ENCODE measurements at regions not wholly inside any gene's neighbourhood (a gene's known extent, or its start where the extent isn't known, plus 50 kb on each side); places are given as distances from the start of the nearest gene placed in this dataset.

- TF ChIP-seq, protein P1, sequence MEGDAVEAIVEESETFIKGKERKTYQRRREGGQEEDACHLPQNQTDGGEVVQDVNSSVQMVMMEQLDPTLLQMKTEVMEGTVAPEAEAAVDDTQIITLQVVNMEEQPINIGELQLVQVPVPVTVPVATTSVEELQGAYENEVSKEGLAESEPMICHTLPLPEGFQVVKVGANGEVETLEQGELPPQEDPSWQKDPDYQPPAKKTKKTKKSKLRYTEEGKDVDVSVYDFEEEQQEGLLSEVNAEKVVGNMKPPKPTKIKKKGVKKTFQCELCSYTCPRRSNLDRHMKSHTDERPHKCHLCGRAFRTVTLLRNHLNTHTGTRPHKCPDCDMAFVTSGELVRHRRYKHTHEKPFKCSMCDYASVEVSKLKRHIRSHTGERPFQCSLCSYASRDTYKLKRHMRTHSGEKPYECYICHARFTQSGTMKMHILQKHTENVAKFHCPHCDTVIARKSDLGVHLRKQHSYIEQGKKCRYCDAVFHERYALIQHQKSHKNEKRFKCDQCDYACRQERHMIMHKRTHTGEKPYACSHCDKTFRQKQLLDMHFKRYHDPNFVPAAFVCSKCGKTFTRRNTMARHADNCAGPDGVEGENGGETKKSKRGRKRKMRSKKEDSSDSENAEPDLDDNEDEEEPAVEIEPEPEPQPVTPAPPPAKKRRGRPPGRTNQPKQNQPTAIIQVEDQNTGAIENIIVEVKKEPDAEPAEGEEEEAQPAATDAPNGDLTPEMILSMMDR (IDR thresholded peaks at IDR 0.05; ENCODE audit: low read depth, low read length): no peak
- Histone ChIP-seq H3K9me3 (ENCODE audit: severe bottlenecking) (no peaks in the 10 kb centered on the region), H3K4me3 (ENCODE audit: low read depth, low read length) (no peak overlapping the region), H3K36me3 (no peaks in the 10 kb centered on the region), H3K27ac (no peak overlapping the region), H3K27me3 (ENCODE audit: insufficient read depth, low read depth, severe bottlenecking) (no peaks in the 10 kb centered on the region)
- DNase-seq: no peak
Measured at GRCh38 chr4:29948858-29949257, 771.3 kb upstream of the PCDH7 start.

DNA sequence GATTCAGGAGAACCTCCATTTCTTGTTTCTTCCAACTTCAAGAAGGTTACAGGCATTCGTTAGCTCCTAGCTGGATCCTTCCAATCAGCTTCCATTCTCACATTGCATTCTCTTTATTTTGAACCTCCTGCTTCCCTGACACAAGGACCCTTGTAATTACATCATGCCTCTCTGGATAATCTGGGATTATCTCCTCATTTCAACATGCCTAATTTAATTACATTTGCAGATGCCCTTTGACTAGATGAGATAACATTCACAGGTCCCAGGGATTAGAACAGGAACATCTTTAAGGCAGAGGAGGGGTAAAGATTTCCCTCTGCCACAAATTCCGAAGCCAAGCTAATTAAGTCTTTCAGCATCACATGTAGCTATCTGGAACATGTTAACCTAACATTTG is 753.8 kb upstream of the PCDH7 start:
- H3K9me3 ChIP-seq (ENCODE audit: severe bottlenecking): no peaks in the 10 kb centered on the region
- H3K27ac ChIP-seq: peak overlapping the region; percentile 28
- TF ChIP-seq, protein P1 (IDR thresholded peaks at IDR 0.05; ENCODE audit: low read depth, low read length): no peak
- H3K36me3 ChIP-seq: no peaks in the 10 kb centered on the region
- no peak for DNase-seq
- no peaks in the 10 kb centered on the region for H3K27me3 ChIP-seq (ENCODE audit: insufficient read depth, low read depth, severe bottlenecking)
- H3K4me3 ChIP-seq (ENCODE audit: low read depth, low read length): no peak overlapping the region

DNA sequence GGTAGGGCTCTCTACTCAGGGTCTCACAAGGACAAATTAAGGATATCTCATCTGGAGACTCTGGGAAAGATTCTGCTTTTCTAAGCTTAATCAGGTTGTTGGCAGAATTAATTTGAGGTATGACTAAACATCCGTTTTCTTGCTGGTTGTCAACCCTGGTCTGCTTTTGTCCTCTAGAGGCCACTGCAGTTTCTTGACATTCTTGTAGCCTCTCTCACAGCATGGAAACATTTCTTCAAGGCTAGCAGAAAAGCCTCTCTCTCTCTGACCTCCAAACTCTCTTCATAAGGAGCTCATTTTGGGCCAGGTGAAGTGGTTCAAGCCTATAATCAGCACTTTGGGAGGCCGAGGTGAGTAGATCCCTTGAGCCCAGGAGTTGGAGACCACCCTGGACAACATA is 749.5 kb upstream of the PCDH7 start:
- Histone ChIP-seq H3K36me3 (no peaks in the 10 kb centered on the region), H3K4me3 (ENCODE audit: low read depth, low read length) (no peak overlapping the region), H3K9me3 (ENCODE audit: severe bottlenecking) (no peaks in the 10 kb centered on the region), H3K27me3 (ENCODE audit: insufficient read depth, low read depth, severe bottlenecking) (no peaks in the 10 kb centered on the region), H3K27ac (no peak overlapping the region)
- TF ChIP-seq, protein P1 (IDR thresholded peaks at IDR 0.05; ENCODE audit: low read depth, low read length): peak; percentile 63
- DNase-seq: peak; percentile 35

DNA sequence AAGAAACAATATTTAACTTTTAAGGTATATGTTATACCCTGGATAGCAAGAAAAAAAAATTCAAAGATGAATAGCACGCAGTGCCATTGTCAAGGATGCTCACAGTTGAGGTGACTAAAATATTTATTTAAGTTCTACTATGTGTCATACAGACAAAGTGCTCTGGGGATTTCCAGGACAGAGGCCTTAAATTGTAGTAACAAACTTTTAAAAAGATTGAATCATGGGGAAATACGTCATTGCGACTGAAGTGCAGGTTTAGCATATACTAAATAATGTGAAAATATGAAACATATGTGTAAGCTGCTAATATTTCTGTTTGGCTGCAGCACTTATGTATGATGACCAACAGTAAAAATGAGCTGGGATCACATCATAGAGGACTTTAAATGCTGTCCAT is 748.0 kb upstream of the PCDH7 start:
- H3K27ac ChIP-seq: no peak overlapping the region
- H3K27me3 ChIP-seq (ENCODE audit: insufficient read depth, low read depth, severe bottlenecking): no peaks in the 10 kb centered on the region
- no peaks in the 10 kb centered on the region for H3K36me3 ChIP-seq
- H3K9me3 ChIP-seq (ENCODE audit: severe bottlenecking): no peaks in the 10 kb centered on the region
- TF ChIP-seq, protein P1 (IDR thresholded peaks at IDR 0.05; ENCODE audit: low read depth, low read length): no peak
- no peak overlapping the region for H3K4me3 ChIP-seq (ENCODE audit: low read depth, low read length)
- no peak for DNase-seq

GRCh38 chr4:29983890-29984289 is 736.3 kb upstream of the PCDH7 start:
- no peak for DNase-seq
- TF ChIP-seq, protein P1 (IDR thresholded peaks at IDR 0.05; ENCODE audit: low read depth, low read length): no peak
- no peak overlapping the region for H3K4me3 ChIP-seq (ENCODE audit: low read depth, low read length)
- H3K27ac ChIP-seq: no peak overlapping the region
- H3K9me3 ChIP-seq (ENCODE audit: severe bottlenecking): no peaks in the 10 kb centered on the region
- H3K36me3 ChIP-seq: no peaks in the 10 kb centered on the region
- no peaks in the 10 kb centered on the region for H3K27me3 ChIP-seq (ENCODE audit: insufficient read depth, low read depth, severe bottlenecking)

DNA sequence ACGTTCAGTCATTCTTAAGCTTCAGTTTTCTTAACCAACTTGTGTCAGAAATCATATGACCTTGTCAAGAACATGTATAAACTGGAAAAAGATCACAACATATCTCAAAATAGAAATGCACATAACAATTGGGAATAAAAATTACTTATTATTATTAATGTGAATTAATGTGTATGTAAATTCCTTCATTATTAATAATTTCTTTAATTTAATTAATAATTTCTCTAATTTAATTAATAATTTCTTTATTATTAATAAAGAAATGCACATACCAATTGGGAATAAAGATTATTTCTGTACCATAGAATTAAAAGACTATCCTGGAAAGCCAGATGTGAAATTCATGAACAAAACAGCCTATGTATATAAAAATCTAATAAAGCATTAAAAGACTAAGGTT is 718.5 kb upstream of the PCDH7 start:
- no peak overlapping the region for H3K27ac ChIP-seq
- H3K9me3 ChIP-seq (ENCODE audit: severe bottlenecking): no peaks in the 10 kb centered on the region
- H3K27me3 ChIP-seq (ENCODE audit: insufficient read depth, low read depth, severe bottlenecking): no peaks in the 10 kb centered on the region
- no peak for DNase-seq
- TF ChIP-seq, protein P1 (IDR thresholded peaks at IDR 0.05; ENCODE audit: low read depth, low read length): no peak
- H3K4me3 ChIP-seq (ENCODE audit: low read depth, low read length): no peak overlapping the region
- H3K36me3 ChIP-seq: no peaks in the 10 kb centered on the region

Data from WERI-Rb-1 (cell line).